SKM-1 treated with dmso at 0.1 percent for 144 hours (cell line): ENCODE measurements at regions not wholly inside any gene's neighbourhood (a gene's known extent, or its start where the extent isn't known, plus 50 kb on each side); places are given as distances from the start of the nearest gene placed in this dataset.

Experiments
- DNase-seq: peaks from one replicate; lab custom pipeline; 2025; ENCODE audit not compliant: unreplicated experiment; lab: John Stamatoyannopoulos, UW

GRCh38 chr11:97363331-97363730 lies 973.5 kb downstream of the JRKL start:
- DNase-seq, result no peak

- DNase-seq, result no peak
Measured at GRCh38 chr11:97364047-97364446, 974.2 kb downstream of the JRKL start.

- no peak for DNase-seq
Measured at GRCh38 chr11:97367406-97368083, 977.7 kb downstream of the JRKL start.

GRCh38 chr11:97389270-97389669 lies 999.5 kb downstream of the JRKL start:
- no peak for DNase-seq

GRCh38 chr11:97398246-97398645 lies 1008.4 kb downstream of the JRKL start:
- no peak for DNase-seq

GRCh38 chr11:97409141-97409540 lies 1019.3 kb downstream of the JRKL start:
- DNase-seq, result no peak

- no peak for DNase-seq
Measured at GRCh38 chr11:97414801-97415200, 1025.0 kb downstream of the JRKL start.

GRCh38 chr11:97419729-97420128 lies 1029.9 kb downstream of the JRKL start:
- DNase-seq, result no peak

DNA sequence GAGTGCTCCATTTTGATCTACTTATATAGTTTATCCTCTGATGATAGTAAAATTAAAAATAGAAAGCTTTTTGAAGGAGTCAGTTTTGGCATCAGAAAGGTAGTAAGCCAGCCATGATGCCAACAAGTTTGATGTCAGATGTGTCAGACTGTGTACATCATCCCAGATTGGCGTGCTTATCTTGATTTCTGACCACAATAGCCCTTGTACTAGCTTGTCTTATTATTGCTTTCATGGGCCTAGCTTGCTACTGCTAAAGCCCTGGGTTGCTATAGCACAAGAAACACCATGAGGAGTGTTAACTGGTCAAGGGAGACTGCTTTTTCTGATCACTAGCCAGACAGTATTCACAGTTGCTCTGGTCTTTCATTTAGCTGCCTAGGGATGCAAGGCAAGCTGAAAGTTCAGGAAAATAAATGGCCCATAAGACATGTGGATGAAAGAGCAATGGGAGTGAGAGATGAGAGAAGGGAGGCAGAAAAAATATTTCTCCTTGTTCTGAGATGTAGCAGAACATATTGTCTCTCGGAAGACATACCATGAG lies 1038.5 kb downstream of the JRKL start:
- DNase-seq, result no peak

GRCh38 chr11:97430877-97431276 lies 1041.1 kb downstream of the JRKL start:
- DNase-seq, result no peak

DNA sequence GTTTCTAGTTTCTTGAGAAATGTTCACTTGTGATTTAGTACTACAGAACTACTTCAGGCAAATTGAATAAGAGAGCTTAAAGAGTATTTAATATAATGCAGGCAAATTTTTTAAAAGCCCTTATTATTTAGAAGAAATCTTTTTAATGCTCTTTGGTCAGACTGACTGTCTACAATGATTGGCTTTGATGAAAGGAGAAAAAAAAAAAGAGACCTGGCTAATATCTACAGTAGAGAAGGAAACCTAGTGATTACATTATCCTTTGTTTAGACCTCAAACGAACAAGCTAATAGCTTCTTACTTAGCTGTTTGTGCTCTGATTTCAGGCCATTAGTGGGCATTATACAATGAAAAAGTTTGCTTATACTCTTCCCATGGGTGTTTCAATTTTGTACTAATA lies 1043.1 kb downstream of the JRKL start:
- DNase-seq, result no peak

DNA sequence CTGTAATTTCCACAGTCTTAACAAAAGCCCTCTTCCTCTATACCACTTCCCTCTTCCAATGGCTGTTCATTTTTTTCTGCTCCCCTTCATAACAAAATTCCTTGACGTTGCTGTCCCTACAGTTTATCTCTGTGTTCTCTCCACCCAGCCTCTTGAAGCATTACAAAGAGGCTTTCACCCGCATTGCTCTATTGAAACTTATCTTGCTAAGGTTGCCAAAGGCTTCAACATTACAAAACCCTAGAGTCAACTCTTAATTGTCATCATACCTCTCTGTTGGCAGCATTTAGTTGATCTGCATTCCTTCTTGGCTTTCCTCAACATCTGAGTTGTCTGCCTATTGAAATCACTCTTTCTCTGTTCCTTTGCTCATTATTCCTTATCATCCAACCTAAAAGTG lies 1055.7 kb downstream of the JRKL start:
- DNase-seq, result no peak

DNA sequence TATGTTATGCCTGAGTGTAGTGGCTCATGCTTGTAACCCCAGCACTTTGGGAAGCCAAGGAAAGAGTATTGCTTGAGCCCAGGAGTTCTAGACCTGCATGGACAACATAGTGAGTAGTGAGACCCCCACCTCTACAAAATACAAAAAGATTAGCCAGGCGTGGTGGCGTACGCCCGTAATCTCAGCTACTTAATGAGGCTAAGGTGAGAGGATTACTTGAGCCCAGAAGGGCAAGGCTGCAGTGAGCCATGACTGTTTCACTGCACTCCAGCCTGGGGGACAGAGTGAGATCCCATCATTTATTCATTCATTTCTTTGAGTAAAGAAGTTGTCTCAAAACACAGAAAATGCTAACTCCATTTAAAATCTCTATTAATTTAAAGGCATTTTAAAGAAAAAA lies 1061.6 kb downstream of the JRKL start:
- no peak for DNase-seq

GRCh38 chr11:97454988-97455387 lies 1065.2 kb downstream of the JRKL start:
- DNase-seq, result no peak

DNA sequence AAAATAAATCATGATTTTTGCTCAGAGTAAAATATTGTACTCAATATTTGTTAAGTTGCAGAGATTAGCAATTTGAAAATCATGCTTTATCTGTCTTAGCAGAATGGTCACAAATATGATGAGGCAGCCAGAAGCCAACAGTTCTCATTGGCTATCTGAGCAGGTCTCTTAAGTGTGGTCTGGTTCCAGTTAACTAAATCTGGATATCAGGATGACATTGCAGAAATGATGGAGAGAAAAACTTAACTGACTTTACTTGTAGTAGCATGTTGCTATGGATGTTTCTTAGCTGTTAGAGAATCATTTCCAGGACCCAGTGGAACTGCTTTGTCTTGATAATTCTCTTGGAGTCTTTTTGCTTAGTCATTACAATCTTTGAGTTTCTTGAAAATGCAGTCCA lies 1070.3 kb downstream of the JRKL start:
- no peak for DNase-seq

GRCh38 chr11:97461044-97461880 lies 1071.4 kb downstream of the JRKL start:
- DNase-seq, result no peak

GRCh38 chr11:97461934-97462333 lies 1072.1 kb downstream of the JRKL start:
- no peak for DNase-seq

DNA sequence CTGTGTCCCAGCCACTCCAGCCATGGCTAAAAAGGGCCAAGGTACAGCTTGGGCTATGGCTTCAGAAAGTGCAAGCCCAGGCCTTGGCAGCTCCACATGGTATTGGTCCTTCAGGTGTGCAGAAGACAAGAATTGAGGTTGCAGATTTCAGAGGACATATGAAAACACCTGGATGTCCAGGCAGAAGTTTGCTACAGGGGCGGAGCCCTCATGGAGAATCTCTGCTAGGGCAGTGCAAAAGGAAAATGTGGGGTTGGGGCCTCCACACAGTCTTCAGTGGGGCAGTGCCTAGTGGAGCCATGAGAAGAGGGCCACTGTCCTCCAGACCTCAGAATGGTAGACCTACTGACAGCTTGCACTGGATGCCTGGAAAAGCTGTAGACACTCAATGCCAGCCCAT lies 1074.1 kb downstream of the JRKL start:
- DNase-seq, result no peak

DNA sequence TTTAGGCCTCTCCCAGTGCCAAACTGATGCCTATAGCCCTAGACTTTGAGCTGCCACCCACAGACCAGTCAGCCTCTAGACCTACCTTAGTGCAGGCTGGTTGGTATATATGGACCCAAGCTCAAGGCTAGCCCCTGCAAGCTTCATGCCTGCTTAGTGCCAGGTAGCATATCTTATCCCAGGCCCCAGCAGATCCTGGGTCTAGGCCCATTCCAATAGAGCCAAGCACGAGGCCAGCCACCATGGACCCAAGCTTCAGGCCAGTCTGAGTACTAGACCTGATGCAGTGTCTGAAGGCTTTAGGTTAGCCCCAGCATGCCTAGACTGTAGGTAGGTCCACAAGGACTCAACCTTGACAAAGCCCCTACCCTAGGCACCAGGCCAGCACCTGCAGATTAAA lies 1081.7 kb downstream of the JRKL start:
- DNase-seq, result no peak

DNA sequence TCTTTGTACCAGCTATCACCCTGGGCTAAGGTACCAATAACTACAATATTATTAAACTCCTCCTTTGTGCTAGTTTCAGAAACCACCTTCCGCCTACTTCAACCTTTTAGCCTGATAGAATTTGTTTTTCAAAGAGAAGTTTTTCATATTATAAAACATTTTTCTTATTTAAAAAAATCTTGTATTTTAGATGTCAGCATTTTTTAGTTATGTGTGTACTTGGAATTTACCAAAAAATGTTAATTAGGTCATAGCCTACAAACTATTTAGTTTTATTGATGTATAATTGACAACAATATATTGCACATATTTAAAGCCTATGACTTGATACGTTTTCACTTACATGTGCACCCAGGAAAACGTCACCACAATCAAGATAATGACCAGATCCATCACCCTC lies 1097.6 kb downstream of the JRKL start:
- no peak for DNase-seq

- DNase-seq, result no peak
Measured at GRCh38 chr11:97498891-97499290, 1109.1 kb downstream of the JRKL start.

DNA sequence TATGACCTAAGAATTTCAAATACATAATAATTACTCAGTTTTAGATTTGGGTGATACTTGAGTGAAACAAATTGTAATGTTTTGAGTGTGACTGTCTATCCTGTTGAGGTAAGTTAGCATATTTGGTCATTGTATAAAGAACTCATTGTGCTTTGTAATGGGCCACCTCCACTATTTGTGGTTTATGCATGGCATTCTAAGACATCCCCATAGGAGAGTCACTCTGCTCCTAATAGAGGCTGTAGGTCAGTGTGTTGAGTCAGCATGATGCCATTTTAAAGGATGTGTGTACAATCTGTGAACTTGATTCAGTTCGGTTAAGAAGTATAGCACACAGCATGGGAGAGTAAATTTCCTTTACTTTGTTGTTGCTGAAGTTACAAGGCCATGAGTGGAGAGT lies 1112.4 kb downstream of the JRKL start:
- DNase-seq, result no peak
